Heart left ventricle (tissue), 13 donors: ENCODE measurements at regions not wholly inside any gene's neighbourhood (a gene's known extent, or its start where the extent isn't known, plus 50 kb on each side); places are given as distances from the start of the nearest gene placed in this dataset.

Source experiments
- CTCF ChIP-seq, 12 donors: fragments of 200-600 bp; sonication (generic) in 4 of 12; IDR thresholded peaks; one replicate each; pipeline versions ENCODE4 v1.5.0 to v1.8.0; 2018 to 2022; ENCODE audit warnings: antibody characterized with exemption in 12 of 12, mild to moderate bottlenecking in 5 of 12
- POLR2A ChIP-seq, 2 donors: fragments of 450-650 bp; IDR thresholded peaks; one replicate each; pipeline ENCODE4 v1.6.1; 2017; ENCODE audit warnings: antibody characterized with exemption in 2 of 2, mild to moderate bottlenecking in 2 of 2, moderate library complexity in 2 of 2
- donor health status: ischemic (EF 13 %, LVEDD 7.1; RV severe dilation, severe dysfunction).
- donor health status: DM: no; HTN: yes; CAD: no.
- donor health status: DM: no; HTN: no; CAD: no.
- donor health status: ischemic (EF 25% LVEDD 6.9; RV normal size, moderate dysfunction).
- donor health status: ischemic (EF 25% LVEDD 5.7; RV mildly dilated, moderate dysfunction).
- donor health status: ischemic (EF 35%, LVEDD 5.7; RV mildly dilated, moderate dysfunction).
- donor health status: nonischemic (EF 11% LVEDD 7.7; RV severe dilation, severe dysfunction).
- donor health status: DM: yes; HTN: yes; CAD: no.
- donor health status: PGD.
- donor health status: ischemic (EF 29% LVEDD 5.4; RV normal size, mild dysfunction).
- donor health status: nonischemic (EF 23%, LVEDD 6.1; RV moderate dilation, normal function).

GRCh38 chr6:81553216-81553615, 199.3 kb downstream of the TENT5A start:
- TF ChIP-seq POLR2A (IDR thresholded peaks at IDR 0.05) (no peak), CTCF (IDR thresholded peaks at IDR 0.05) (no peak)
